Nephron progenitor cell (in vitro differentiated cells): ENCODE measurements at regions not wholly inside any gene's neighbourhood (a gene's known extent, or its start where the extent isn't known, plus 50 kb on each side); places are given as distances from the start of the nearest gene placed in this dataset.

Experiments
- DNase-seq: peaks from one replicate; pipeline ENCODE4 v3.0.0; 2021
- H3K27ac Mint-ChIP-seq: 2 replicates; pipeline ENCODE4 v1.8.0; 2021; ENCODE audit warnings: mild to moderate bottlenecking, moderate library complexity, mixed read lengths
- H3K27me3 Mint-ChIP-seq: 2 replicates; pipeline ENCODE4 v1.8.0; 2021; ENCODE audit warnings: mild to moderate bottlenecking, low read depth, mixed read lengths; ENCODE audit not compliant: poor library complexity
- H3K36me3 Mint-ChIP-seq: 2 replicates; pipeline ENCODE4 v1.8.0; 2021; ENCODE audit warnings: low read depth, mixed read lengths
- H3K4me1 Mint-ChIP-seq: 2 replicates; pipeline ENCODE4 v1.8.0; 2021; ENCODE audit warnings: mixed read lengths
- H3K4me3 Mint-ChIP-seq: 2 replicates; pipeline ENCODE4 v1.8.0; 2021; ENCODE audit warnings: mild to moderate bottlenecking, moderate library complexity, mixed read lengths
- H3K9me3 Mint-ChIP-seq: 2 replicates; pipeline ENCODE4 v1.8.0; 2021; ENCODE audit warnings: mild to moderate bottlenecking, moderate library complexity, mixed read lengths
- CTCF ChIP-seq: fragments of 200-600 bp; sonication (generic); IDR thresholded peaks from 2 replicates; pipeline ENCODE4 v1.5.0; 2021; ENCODE audit warnings: antibody characterized with exemption

- Mint-ChIP-seq H3K4me1 (peaks cover 28% of the 10 kb centered on the region), H3K27me3 (peaks cover 3% of the 10 kb centered on the region), H3K4me3 (no peak overlapping the region), H3K27ac (no peak overlapping the region), H3K36me3 (no peaks in the 10 kb centered on the region), H3K9me3 (no peaks in the 10 kb centered on the region)
- no peak for TF ChIP-seq CTCF
- no peak for DNase-seq
Measured at GRCh38 chr13:30105381-30105780, 202.0 kb downstream of the KATNAL1 start.

GRCh38 chr13:30103161-30103840 is 204.1 kb downstream of the KATNAL1 start:
- Mint-ChIP-seq H3K27me3 (no peaks in the 10 kb centered on the region), H3K9me3 (no peaks in the 10 kb centered on the region), H3K4me3 (no peak overlapping the region), H3K36me3 (no peaks in the 10 kb centered on the region), H3K27ac (no peak overlapping the region), H3K4me1 (peaks cover 14% of the 10 kb centered on the region)
- no peak for TF ChIP-seq CTCF
- no peak for DNase-seq

DNA sequence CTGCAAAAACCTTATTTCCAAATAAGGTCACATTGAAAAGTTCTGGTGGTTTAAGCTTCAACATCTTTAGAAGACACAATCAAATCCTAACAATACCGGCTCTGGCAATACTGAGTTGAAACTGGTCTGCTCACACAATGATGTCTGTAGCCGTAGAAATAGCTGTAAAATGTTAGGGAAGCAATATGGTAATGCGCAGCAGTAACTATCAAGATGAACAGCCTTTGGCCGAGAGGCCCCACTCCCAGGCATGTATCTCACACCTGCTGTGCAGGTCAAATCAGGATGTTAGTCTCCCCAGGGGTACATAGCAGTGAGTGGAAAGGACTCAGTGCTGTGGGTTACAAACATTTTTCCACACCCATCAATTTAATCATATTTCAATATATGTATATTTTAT is 207.1 kb downstream of the KATNAL1 start:
- H3K27ac Mint-ChIP-seq = no peak overlapping the region
- no peak overlapping the region for H3K4me3 Mint-ChIP-seq
- H3K9me3 Mint-ChIP-seq = no peaks in the 10 kb centered on the region
- DNase-seq = no peak
- H3K4me1 Mint-ChIP-seq = peaks cover 13% of the 10 kb centered on the region
- TF ChIP-seq CTCF = no peak
- no peaks in the 10 kb centered on the region for H3K36me3 Mint-ChIP-seq
- H3K27me3 Mint-ChIP-seq = no peaks in the 10 kb centered on the region

DNA sequence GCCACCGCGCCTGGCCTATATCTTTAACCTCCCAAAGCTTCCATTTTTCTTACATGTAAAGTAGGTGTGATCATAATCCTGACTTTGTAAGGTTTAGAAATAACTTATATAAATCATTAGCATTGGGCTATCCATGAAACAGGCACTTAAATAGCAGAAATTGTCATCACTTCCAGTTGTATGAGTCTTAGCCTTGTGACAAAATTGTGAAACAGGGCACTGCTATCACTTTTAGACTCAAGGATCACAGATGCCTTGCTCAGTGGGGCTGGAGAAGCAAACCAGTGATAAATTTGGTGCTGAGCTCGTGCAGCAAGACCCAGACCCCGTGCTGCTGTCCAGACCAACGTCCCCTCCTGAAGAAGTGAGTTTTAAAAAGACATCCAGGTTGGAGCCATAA is 209.7 kb downstream of the KATNAL1 start:
- Mint-ChIP-seq H3K9me3 (no peaks in the 10 kb centered on the region), H3K36me3 (no peaks in the 10 kb centered on the region), H3K4me3 (no peak overlapping the region), H3K4me1 (peaks cover 16% of the 10 kb centered on the region), H3K27ac (no peak overlapping the region), H3K27me3 (peaks cover 2% of the 10 kb centered on the region)
- TF ChIP-seq CTCF = no peak
- no peak for DNase-seq

- Mint-ChIP-seq H3K27me3 (peaks cover 2% of the 10 kb centered on the region), H3K36me3 (no peaks in the 10 kb centered on the region), H3K4me1 (peaks cover 16% of the 10 kb centered on the region), H3K9me3 (no peaks in the 10 kb centered on the region), H3K27ac (no peak overlapping the region), H3K4me3 (no peak overlapping the region)
- DNase-seq = no peak
- TF ChIP-seq CTCF = no peak
Measured at GRCh38 chr13:30097089-30097488, 210.3 kb downstream of the KATNAL1 start.

DNA sequence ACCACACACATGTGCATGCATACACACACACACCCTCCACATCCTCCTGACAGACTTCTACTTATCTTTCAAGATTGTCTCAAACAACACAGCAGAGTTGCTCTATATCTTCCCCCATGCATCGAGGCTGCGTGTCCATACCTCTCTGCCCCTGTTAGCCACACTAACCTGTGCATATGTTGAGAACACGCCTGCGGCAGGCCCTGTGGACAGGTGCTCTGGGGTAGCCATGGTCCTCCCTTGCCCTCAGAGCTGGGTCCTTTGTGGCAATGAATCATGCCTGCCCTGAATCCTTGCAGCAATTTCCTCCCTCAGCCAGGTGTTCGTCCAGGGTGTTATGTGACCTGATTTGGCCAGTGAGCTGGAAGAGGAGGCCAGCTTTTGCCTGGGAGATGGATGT is 213.3 kb downstream of the KATNAL1 start:
- no peaks in the 10 kb centered on the region for H3K36me3 Mint-ChIP-seq
- H3K4me1 Mint-ChIP-seq = peaks cover 16% of the 10 kb centered on the region
- H3K9me3 Mint-ChIP-seq = no peaks in the 10 kb centered on the region
- no peak overlapping the region for H3K27ac Mint-ChIP-seq
- H3K4me3 Mint-ChIP-seq = no peak overlapping the region
- H3K27me3 Mint-ChIP-seq = peaks cover 2% of the 10 kb centered on the region
- no peak for DNase-seq
- no peak for TF ChIP-seq CTCF
